ENCODE measurements at regions not wholly inside any gene's neighbourhood (a gene's known extent, or its start where the extent isn't known, plus 50 kb on each side); places are given as distances from the start of the nearest gene placed in this dataset.

DNA sequence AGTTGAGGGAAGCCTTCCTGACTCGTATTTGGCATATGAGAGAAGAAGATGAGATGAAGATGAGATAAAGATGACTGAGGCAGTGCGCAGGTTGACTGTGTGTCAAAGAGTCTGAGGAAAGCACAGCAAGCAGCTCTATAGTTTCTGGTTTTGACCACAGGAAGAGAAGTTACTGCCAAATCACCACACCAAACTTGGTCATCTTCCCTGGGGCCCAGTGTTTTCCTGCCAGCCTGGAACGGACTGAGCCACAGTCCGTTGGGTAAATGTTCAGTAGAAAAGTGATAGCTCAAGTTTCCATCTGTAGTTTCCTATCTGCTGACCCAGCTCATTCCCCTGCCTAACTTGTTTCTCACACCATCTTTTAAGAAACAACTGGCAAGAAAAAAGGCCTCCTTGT is 80.7 kb upstream of the ADAMTS19 start:
- TF ChIP-seq, protein P1, sequence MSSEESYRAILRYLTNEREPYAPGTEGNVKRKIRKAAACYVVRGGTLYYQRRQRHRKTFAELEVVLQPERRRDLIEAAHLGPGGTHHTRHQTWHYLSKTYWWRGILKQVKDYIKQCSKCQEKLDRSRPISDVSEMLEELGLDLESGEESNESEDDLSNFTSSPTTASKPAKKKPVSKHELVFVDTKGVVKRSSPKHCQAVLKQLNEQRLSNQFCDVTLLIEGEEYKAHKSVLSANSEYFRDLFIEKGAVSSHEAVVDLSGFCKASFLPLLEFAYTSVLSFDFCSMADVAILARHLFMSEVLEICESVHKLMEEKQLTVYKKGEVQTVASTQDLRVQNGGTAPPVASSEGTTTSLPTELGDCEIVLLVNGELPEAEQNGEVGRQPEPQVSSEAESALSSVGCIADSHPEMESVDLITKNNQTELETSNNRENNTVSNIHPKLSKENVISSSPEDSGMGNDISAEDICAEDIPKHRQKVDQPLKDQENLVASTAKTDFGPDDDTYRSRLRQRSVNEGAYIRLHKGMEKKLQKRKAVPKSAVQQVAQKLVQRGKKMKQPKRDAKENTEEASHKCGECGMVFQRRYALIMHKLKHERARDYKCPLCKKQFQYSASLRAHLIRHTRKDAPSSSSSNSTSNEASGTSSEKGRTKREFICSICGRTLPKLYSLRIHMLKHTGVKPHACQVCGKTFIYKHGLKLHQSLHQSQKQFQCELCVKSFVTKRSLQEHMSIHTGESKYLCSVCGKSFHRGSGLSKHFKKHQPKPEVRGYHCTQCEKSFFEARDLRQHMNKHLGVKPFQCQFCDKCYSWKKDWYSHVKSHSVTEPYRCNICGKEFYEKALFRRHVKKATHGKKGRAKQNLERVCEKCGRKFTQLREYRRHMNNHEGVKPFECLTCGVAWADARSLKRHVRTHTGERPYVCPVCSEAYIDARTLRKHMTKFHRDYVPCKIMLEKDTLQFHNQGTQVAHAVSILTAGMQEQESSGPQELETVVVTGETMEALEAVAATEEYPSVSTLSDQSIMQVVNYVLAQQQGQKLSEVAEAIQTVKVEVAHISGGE (tag by site-specific recombination; conservative IDR thresholded peaks at IDR 0.05; ENCODE audit: low read depth): no peak
- TF ChIP-seq, protein P2, sequence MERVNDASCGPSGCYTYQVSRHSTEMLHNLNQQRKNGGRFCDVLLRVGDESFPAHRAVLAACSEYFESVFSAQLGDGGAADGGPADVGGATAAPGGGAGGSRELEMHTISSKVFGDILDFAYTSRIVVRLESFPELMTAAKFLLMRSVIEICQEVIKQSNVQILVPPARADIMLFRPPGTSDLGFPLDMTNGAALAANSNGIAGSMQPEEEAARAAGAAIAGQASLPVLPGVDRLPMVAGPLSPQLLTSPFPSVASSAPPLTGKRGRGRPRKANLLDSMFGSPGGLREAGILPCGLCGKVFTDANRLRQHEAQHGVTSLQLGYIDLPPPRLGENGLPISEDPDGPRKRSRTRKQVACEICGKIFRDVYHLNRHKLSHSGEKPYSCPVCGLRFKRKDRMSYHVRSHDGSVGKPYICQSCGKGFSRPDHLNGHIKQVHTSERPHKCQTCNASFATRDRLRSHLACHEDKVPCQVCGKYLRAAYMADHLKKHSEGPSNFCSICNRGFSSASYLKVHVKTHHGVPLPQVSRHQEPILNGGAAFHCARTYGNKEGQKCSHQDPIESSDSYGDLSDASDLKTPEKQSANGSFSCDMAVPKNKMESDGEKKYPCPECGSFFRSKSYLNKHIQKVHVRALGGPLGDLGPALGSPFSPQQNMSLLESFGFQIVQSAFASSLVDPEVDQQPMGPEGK (tag by site-specific recombination; IDR thresholded peaks at IDR 0.05): no peak
- TF ChIP-seq ZNF558 (tag by site-specific recombination; IDR thresholded peaks at IDR 0.05) (no peak), TCF7L2 (IDR thresholded peaks at IDR 0.05; ENCODE audit: borderline replicate concordance, low read depth, low read length) (no peak), ZNF366 (tag by site-specific recombination; conservative IDR thresholded peaks at IDR 0.05) (no peak)
- TF ChIP-seq, protein P3, sequence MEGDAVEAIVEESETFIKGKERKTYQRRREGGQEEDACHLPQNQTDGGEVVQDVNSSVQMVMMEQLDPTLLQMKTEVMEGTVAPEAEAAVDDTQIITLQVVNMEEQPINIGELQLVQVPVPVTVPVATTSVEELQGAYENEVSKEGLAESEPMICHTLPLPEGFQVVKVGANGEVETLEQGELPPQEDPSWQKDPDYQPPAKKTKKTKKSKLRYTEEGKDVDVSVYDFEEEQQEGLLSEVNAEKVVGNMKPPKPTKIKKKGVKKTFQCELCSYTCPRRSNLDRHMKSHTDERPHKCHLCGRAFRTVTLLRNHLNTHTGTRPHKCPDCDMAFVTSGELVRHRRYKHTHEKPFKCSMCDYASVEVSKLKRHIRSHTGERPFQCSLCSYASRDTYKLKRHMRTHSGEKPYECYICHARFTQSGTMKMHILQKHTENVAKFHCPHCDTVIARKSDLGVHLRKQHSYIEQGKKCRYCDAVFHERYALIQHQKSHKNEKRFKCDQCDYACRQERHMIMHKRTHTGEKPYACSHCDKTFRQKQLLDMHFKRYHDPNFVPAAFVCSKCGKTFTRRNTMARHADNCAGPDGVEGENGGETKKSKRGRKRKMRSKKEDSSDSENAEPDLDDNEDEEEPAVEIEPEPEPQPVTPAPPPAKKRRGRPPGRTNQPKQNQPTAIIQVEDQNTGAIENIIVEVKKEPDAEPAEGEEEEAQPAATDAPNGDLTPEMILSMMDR (tag by site-specific recombination; IDR thresholded peaks at IDR 0.05): no peak
- TF ChIP-seq, protein P4, sequence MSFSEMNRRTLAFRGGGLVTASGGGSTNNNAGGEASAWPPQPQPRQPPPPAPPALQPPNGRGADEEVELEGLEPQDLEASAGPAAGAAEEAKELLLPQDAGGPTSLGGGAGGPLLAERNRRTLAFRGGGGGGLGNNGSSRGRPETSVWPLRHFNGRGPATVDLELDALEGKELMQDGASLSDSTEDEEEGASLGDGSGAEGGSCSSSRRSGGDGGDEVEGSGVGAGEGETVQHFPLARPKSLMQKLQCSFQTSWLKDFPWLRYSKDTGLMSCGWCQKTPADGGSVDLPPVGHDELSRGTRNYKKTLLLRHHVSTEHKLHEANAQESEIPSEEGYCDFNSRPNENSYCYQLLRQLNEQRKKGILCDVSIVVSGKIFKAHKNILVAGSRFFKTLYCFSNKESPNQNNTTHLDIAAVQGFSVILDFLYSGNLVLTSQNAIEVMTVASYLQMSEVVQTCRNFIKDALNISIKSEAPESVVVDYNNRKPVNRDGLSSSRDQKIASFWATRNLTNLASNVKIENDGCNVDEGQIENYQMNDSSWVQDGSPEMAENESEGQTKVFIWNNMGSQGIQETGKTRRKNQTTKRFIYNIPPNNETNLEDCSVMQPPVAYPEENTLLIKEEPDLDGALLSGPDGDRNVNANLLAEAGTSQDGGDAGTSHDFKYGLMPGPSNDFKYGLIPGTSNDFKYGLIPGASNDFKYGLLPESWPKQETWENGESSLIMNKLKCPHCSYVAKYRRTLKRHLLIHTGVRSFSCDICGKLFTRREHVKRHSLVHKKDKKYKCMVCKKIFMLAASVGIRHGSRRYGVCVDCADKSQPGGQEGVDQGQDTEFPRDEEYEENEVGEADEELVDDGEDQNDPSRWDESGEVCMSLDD (tag by site-specific recombination; IDR thresholded peaks at IDR 0.05): no peak

Measured in HEK293 (cell line).